ENCODE measurements at regions not wholly inside any gene's neighbourhood (a gene's known extent, or its start where the extent isn't known, plus 50 kb on each side); places are given as distances from the start of the nearest gene placed in this dataset.

DNA sequence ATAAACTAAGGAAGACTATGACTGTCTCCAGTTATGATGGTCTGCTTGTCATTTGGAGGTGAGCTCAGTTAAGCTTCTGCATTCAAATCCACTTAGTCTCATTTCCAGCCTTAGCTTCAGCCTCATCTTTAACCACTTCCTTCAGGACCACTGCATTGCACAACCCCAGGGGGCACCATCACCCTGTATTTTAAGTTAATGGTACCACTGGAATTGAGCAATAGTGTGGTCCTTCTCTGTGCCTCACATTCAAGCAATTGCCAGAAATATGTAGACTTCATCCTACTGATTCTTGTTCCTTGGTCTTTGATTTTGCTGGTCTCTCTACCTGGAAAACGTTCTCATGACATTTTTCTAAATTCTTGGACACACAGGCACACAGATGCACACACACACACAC is 131.5 kb upstream of the PTPN3 start:
- ATAC-seq: no peak

GRCh38 chr9:109632817-109633216 is 134.7 kb upstream of the PTPN3 start:
- ATAC-seq: no peak
- TF ChIP-seq, protein P1, sequence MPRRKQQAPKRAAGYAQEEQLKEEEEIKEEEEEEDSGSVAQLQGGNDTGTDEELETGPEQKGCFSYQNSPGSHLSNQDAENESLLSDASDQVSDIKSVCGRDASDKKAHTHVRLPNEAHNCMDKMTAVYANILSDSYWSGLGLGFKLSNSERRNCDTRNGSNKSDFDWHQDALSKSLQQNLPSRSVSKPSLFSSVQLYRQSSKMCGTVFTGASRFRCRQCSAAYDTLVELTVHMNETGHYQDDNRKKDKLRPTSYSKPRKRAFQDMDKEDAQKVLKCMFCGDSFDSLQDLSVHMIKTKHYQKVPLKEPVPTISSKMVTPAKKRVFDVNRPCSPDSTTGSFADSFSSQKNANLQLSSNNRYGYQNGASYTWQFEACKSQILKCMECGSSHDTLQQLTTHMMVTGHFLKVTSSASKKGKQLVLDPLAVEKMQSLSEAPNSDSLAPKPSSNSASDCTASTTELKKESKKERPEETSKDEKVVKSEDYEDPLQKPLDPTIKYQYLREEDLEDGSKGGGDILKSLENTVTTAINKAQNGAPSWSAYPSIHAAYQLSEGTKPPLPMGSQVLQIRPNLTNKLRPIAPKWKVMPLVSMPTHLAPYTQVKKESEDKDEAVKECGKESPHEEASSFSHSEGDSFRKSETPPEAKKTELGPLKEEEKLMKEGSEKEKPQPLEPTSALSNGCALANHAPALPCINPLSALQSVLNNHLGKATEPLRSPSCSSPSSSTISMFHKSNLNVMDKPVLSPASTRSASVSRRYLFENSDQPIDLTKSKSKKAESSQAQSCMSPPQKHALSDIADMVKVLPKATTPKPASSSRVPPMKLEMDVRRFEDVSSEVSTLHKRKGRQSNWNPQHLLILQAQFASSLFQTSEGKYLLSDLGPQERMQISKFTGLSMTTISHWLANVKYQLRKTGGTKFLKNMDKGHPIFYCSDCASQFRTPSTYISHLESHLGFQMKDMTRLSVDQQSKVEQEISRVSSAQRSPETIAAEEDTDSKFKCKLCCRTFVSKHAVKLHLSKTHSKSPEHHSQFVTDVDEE (CRISPR knock-in tag; IDR thresholded peaks at IDR 0.05): no peak
- TF ChIP-seq GLIS3 (CRISPR knock-in tag; IDR thresholded peaks at IDR 0.05) (no peak), RARB (CRISPR knock-in tag; IDR thresholded peaks at IDR 0.05) (no peak), ZNF8 (CRISPR knock-in tag; IDR thresholded peaks at IDR 0.05) (no peak), SNAI2 (CRISPR knock-in tag; IDR thresholded peaks at IDR 0.05) (no peak), ARNTL (CRISPR knock-in tag; IDR thresholded peaks at IDR 0.05; ENCODE audit: borderline replicate concordance, low read depth) (no peak), ESRRG (CRISPR knock-in tag; IDR thresholded peaks at IDR 0.05) (no peak), ZC3H10 (CRISPR knock-in tag; IDR thresholded peaks at IDR 0.05) (no peak), CSRNP3 (CRISPR knock-in tag; IDR thresholded peaks at IDR 0.05) (no peak), PPARA (CRISPR knock-in tag; IDR thresholded peaks at IDR 0.05; ENCODE audit: borderline replicate concordance) (no peak)

More for the DNA sequence above, 131.5 kb upstream of the PTPN3 start:
- no peak for TF ChIP-seq BACH2 (CRISPR knock-in tag; IDR thresholded peaks at IDR 0.05; ENCODE audit: borderline replicate concordance)
- no peak for TF ChIP-seq OSR1 (CRISPR knock-in tag; IDR thresholded peaks at IDR 0.05)
- no peak for TF ChIP-seq ESRRG (CRISPR knock-in tag; IDR thresholded peaks at IDR 0.05)
- TF ChIP-seq ZC3H10 (CRISPR knock-in tag; IDR thresholded peaks at IDR 0.05): no peak
- TF ChIP-seq, protein P1 (CRISPR knock-in tag; IDR thresholded peaks at IDR 0.05): no peak
- no peak for TF ChIP-seq ZNF70 (CRISPR knock-in tag; IDR thresholded peaks at IDR 0.05)
- no peak for TF ChIP-seq ZFP30 (CRISPR knock-in tag; IDR thresholded peaks at IDR 0.05)
- TF ChIP-seq, protein P2, sequence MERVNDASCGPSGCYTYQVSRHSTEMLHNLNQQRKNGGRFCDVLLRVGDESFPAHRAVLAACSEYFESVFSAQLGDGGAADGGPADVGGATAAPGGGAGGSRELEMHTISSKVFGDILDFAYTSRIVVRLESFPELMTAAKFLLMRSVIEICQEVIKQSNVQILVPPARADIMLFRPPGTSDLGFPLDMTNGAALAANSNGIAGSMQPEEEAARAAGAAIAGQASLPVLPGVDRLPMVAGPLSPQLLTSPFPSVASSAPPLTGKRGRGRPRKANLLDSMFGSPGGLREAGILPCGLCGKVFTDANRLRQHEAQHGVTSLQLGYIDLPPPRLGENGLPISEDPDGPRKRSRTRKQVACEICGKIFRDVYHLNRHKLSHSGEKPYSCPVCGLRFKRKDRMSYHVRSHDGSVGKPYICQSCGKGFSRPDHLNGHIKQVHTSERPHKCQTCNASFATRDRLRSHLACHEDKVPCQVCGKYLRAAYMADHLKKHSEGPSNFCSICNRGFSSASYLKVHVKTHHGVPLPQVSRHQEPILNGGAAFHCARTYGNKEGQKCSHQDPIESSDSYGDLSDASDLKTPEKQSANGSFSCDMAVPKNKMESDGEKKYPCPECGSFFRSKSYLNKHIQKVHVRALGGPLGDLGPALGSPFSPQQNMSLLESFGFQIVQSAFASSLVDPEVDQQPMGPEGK (CRISPR knock-in tag; IDR thresholded peaks at IDR 0.05; ENCODE audit: borderline replicate concordance): no peak
- TF ChIP-seq ISL1 (CRISPR knock-in tag; IDR thresholded peaks at IDR 0.05): no peak
- TF ChIP-seq RARB (CRISPR knock-in tag; IDR thresholded peaks at IDR 0.05): no peak
- TF ChIP-seq ZNF565 (CRISPR knock-in tag; conservative IDR thresholded peaks at IDR 0.05; ENCODE audit: low read depth): no peak
- no peak for TF ChIP-seq CSDC2 (CRISPR knock-in tag; IDR thresholded peaks at IDR 0.05)
- TF ChIP-seq ZFP3 (CRISPR knock-in tag; IDR thresholded peaks at IDR 0.05): no peak
- TF ChIP-seq TOX (CRISPR knock-in tag; IDR thresholded peaks at IDR 0.05; ENCODE audit: borderline replicate concordance): no peak
- no peak for TF ChIP-seq ARNTL (CRISPR knock-in tag; IDR thresholded peaks at IDR 0.05; ENCODE audit: borderline replicate concordance, low read depth)
- no peak for TF ChIP-seq ZNF8 (CRISPR knock-in tag; IDR thresholded peaks at IDR 0.05)
- TF ChIP-seq TCF4 (CRISPR knock-in tag; IDR thresholded peaks at IDR 0.05; ENCODE audit: borderline replicate concordance): no peak

Measured in SK-N-SH treated with all-trans-retinoic acid at 6 μM for 48 hours (cell line).